ENCODE measurements at regions not wholly inside any gene's neighbourhood (a gene's known extent, or its start where the extent isn't known, plus 50 kb on each side); places are given as distances from the start of the nearest gene placed in this dataset.

GRCh38 chr2:138439733-138440132, 61.8 kb upstream of the SPOPL start:
- TF ChIP-seq, protein P1, sequence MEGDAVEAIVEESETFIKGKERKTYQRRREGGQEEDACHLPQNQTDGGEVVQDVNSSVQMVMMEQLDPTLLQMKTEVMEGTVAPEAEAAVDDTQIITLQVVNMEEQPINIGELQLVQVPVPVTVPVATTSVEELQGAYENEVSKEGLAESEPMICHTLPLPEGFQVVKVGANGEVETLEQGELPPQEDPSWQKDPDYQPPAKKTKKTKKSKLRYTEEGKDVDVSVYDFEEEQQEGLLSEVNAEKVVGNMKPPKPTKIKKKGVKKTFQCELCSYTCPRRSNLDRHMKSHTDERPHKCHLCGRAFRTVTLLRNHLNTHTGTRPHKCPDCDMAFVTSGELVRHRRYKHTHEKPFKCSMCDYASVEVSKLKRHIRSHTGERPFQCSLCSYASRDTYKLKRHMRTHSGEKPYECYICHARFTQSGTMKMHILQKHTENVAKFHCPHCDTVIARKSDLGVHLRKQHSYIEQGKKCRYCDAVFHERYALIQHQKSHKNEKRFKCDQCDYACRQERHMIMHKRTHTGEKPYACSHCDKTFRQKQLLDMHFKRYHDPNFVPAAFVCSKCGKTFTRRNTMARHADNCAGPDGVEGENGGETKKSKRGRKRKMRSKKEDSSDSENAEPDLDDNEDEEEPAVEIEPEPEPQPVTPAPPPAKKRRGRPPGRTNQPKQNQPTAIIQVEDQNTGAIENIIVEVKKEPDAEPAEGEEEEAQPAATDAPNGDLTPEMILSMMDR (conservative IDR thresholded peaks at IDR 0.05; ENCODE audit: low read depth in 2 of 2), result no peak
- TF ChIP-seq EZH2 (IDR thresholded peaks at IDR 0.05; ENCODE audit: low read depth, unreplicated experiment) (no peak), POLR2AphosphoS5 (IDR thresholded peaks at IDR 0.05; ENCODE audit: low read depth) (no peak)
- TF ChIP-seq, protein P2, sequence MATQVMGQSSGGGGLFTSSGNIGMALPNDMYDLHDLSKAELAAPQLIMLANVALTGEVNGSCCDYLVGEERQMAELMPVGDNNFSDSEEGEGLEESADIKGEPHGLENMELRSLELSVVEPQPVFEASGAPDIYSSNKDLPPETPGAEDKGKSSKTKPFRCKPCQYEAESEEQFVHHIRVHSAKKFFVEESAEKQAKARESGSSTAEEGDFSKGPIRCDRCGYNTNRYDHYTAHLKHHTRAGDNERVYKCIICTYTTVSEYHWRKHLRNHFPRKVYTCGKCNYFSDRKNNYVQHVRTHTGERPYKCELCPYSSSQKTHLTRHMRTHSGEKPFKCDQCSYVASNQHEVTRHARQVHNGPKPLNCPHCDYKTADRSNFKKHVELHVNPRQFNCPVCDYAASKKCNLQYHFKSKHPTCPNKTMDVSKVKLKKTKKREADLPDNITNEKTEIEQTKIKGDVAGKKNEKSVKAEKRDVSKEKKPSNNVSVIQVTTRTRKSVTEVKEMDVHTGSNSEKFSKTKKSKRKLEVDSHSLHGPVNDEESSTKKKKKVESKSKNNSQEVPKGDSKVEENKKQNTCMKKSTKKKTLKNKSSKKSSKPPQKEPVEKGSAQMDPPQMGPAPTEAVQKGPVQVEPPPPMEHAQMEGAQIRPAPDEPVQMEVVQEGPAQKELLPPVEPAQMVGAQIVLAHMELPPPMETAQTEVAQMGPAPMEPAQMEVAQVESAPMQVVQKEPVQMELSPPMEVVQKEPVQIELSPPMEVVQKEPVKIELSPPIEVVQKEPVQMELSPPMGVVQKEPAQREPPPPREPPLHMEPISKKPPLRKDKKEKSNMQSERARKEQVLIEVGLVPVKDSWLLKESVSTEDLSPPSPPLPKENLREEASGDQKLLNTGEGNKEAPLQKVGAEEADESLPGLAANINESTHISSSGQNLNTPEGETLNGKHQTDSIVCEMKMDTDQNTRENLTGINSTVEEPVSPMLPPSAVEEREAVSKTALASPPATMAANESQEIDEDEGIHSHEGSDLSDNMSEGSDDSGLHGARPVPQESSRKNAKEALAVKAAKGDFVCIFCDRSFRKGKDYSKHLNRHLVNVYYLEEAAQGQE (IDR thresholded peaks at IDR 0.05; ENCODE audit: unreplicated experiment), result no peak

Data from GM23338 (cell line).